ENCODE measurements at regions not wholly inside any gene's neighbourhood (a gene's known extent, or its start where the extent isn't known, plus 50 kb on each side); places are given as distances from the start of the nearest gene placed in this dataset.

- ChIA-PET POLR2A (no interaction called here), CTCF (interaction anchor here (1.6 kb wide), 1 partner anchor 59 kb away, joined by 3 read pairs; no protein-coding TSS in a partner anchor)
- ATAC-seq (no peak), DNase-seq (no peak)
- no peak overlapping the region for H3K27ac Mint-ChIP-seq
- H3K36me3 Mint-ChIP-seq (ENCODE audit: low read depth) = no peaks in the 10 kb centered on the region
- H3K9me3 Mint-ChIP-seq (ENCODE audit: insufficient read depth) = no peaks in the 10 kb centered on the region
- H3K27me3 Mint-ChIP-seq (ENCODE audit: low read depth) = no peaks in the 10 kb centered on the region
- H3K4me1 Mint-ChIP-seq (ENCODE audit: low read depth) = no peaks in the 10 kb centered on the region
- H3K4me3 Mint-ChIP-seq = no peak overlapping the region
These were observed 72.5 kb downstream of the MRPL46 start for GRCh38 chr15:88394553-88395145.

- ChIA-PET CTCF (interaction anchor here (1.6 kb wide), 1 partner anchor 60 kb away, joined by 3 read pairs; no protein-coding TSS in a partner anchor), POLR2A (no interaction called here)
- Mint-ChIP-seq H3K4me1 (ENCODE audit: low read depth) (no peaks in the 10 kb centered on the region), H3K36me3 (ENCODE audit: low read depth) (no peaks in the 10 kb centered on the region), H3K9me3 (ENCODE audit: insufficient read depth) (no peaks in the 10 kb centered on the region), H3K27ac (no peak overlapping the region), H3K27me3 (ENCODE audit: low read depth) (no peaks in the 10 kb centered on the region), H3K4me3 (no peak overlapping the region)
- DNase-seq (no peak), ATAC-seq (no peak)
These were observed 73.3 kb downstream of the MRPL46 start for GRCh38 chr15:88393719-88394519.

- Mint-ChIP-seq H3K27me3 (ENCODE audit: low read depth) (no peaks in the 10 kb centered on the region), H3K36me3 (ENCODE audit: low read depth) (no peaks in the 10 kb centered on the region), H3K27ac (no peak overlapping the region), H3K4me3 (no peak overlapping the region), H3K4me1 (ENCODE audit: low read depth) (no peaks in the 10 kb centered on the region), H3K9me3 (ENCODE audit: insufficient read depth) (no peaks in the 10 kb centered on the region)
- DNase-seq (no peak), ATAC-seq (no peak)
- ChIA-PET POLR2A (no interaction called here), CTCF (no interaction called here)
These were observed 75.5 kb downstream of the MRPL46 start for GRCh38 chr15:88391700-88392099.

- H3K4me3 Mint-ChIP-seq = no peak overlapping the region
- no peaks in the 10 kb centered on the region for H3K9me3 Mint-ChIP-seq (ENCODE audit: insufficient read depth)
- H3K36me3 Mint-ChIP-seq (ENCODE audit: low read depth) = no peaks in the 10 kb centered on the region
- H3K27ac Mint-ChIP-seq = no peak overlapping the region
- DNase-seq = no peak
- ChIA-PET CTCF (no interaction called here), POLR2A (no interaction called here)
- no peaks in the 10 kb centered on the region for H3K4me1 Mint-ChIP-seq (ENCODE audit: low read depth)
- ATAC-seq = no peak
- H3K27me3 Mint-ChIP-seq (ENCODE audit: low read depth) = no peaks in the 10 kb centered on the region
These were observed 76.2 kb downstream of the MRPL46 start for GRCh38 chr15:88391006-88391405.

GRCh38 chr15:88390164-88390901 is 76.9 kb downstream of the MRPL46 start:
- H3K27ac Mint-ChIP-seq = no peak overlapping the region

GRCh38 chr15:88389120-88389519 is 78.1 kb downstream of the MRPL46 start:
- DNase-seq (no peak), ATAC-seq (no peak)
- Mint-ChIP-seq H3K4me3 (no peak overlapping the region), H3K27me3 (ENCODE audit: low read depth) (no peaks in the 10 kb centered on the region), H3K4me1 (ENCODE audit: low read depth) (no peaks in the 10 kb centered on the region), H3K27ac (no peak overlapping the region), H3K9me3 (ENCODE audit: insufficient read depth) (no peaks in the 10 kb centered on the region), H3K36me3 (ENCODE audit: low read depth) (no peaks in the 10 kb centered on the region)
- ChIA-PET CTCF (no interaction called here), POLR2A (no interaction called here)

More at GRCh38 chr15:88390164-88390901, 76.9 kb downstream of the MRPL46 start:
- ChIA-PET CTCF (no interaction called here), POLR2A (no interaction called here)
- no peak for ATAC-seq
- Mint-ChIP-seq H3K4me1 (ENCODE audit: low read depth) (no peaks in the 10 kb centered on the region), H3K36me3 (ENCODE audit: low read depth) (no peaks in the 10 kb centered on the region), H3K27me3 (ENCODE audit: low read depth) (no peaks in the 10 kb centered on the region), H3K9me3 (ENCODE audit: insufficient read depth) (no peaks in the 10 kb centered on the region), H3K4me3 (no peak overlapping the region)
- no peak for DNase-seq

- ChIA-PET POLR2A (no interaction called here), CTCF (no interaction called here)
- H3K27ac Mint-ChIP-seq = no peak overlapping the region
- no peaks in the 10 kb centered on the region for H3K9me3 Mint-ChIP-seq (ENCODE audit: insufficient read depth)
- no peak overlapping the region for H3K4me3 Mint-ChIP-seq
- no peaks in the 10 kb centered on the region for H3K36me3 Mint-ChIP-seq (ENCODE audit: low read depth)
- ATAC-seq = no peak
- no peaks in the 10 kb centered on the region for H3K4me1 Mint-ChIP-seq (ENCODE audit: low read depth)
- peaks cover 2% of the 10 kb centered on the region for H3K27me3 Mint-ChIP-seq (ENCODE audit: low read depth)
- DNase-seq = no peak
These were observed 78.5 kb downstream of the MRPL46 start for GRCh38 chr15:88388686-88389085.

GRCh38 chr15:88385078-88385700 is 82.0 kb downstream of the MRPL46 start:
- H3K9me3 Mint-ChIP-seq (ENCODE audit: insufficient read depth) = no peaks in the 10 kb centered on the region
- no peak overlapping the region for H3K27ac Mint-ChIP-seq
- H3K27me3 Mint-ChIP-seq (ENCODE audit: low read depth) = peaks cover 3% of the 10 kb centered on the region
- H3K36me3 Mint-ChIP-seq (ENCODE audit: low read depth) = no peaks in the 10 kb centered on the region
- no peak for ATAC-seq
- H3K4me1 Mint-ChIP-seq (ENCODE audit: low read depth) = no peaks in the 10 kb centered on the region
- POLR2A ChIA-PET = no interaction called here
- H3K4me3 Mint-ChIP-seq = no peak overlapping the region
- CTCF ChIA-PET = no interaction called here
- no peak for DNase-seq

GRCh38 chr15:88383354-88383753 is 83.8 kb downstream of the MRPL46 start:
- Mint-ChIP-seq H3K27me3 (ENCODE audit: low read depth) (peaks cover 3% of the 10 kb centered on the region), H3K36me3 (ENCODE audit: low read depth) (no peaks in the 10 kb centered on the region), H3K27ac (no peak overlapping the region), H3K4me3 (no peak overlapping the region), H3K9me3 (ENCODE audit: insufficient read depth) (no peaks in the 10 kb centered on the region), H3K4me1 (ENCODE audit: low read depth) (no peaks in the 10 kb centered on the region)
- no peak for ATAC-seq
- CTCF ChIA-PET = no interaction called here
- no peak for DNase-seq
- POLR2A ChIA-PET = no interaction called here

GRCh38 chr15:88382482-88382983 is 84.7 kb downstream of the MRPL46 start:
- Mint-ChIP-seq H3K27ac (no peak overlapping the region), H3K4me1 (ENCODE audit: low read depth) (no peaks in the 10 kb centered on the region), H3K36me3 (ENCODE audit: low read depth) (no peaks in the 10 kb centered on the region), H3K4me3 (no peak overlapping the region), H3K27me3 (ENCODE audit: low read depth) (peaks cover 3% of the 10 kb centered on the region), H3K9me3 (ENCODE audit: insufficient read depth) (no peaks in the 10 kb centered on the region)
- ATAC-seq = no peak
- CTCF ChIA-PET = no interaction called here
- POLR2A ChIA-PET = no interaction called here
- DNase-seq = no peak

- Mint-ChIP-seq H3K27me3 (ENCODE audit: low read depth) (peaks cover 3% of the 10 kb centered on the region), H3K9me3 (ENCODE audit: insufficient read depth) (no peaks in the 10 kb centered on the region), H3K4me3 (no peak overlapping the region), H3K27ac (no peak overlapping the region), H3K36me3 (ENCODE audit: low read depth) (no peaks in the 10 kb centered on the region), H3K4me1 (ENCODE audit: low read depth) (no peaks in the 10 kb centered on the region)
- ChIA-PET POLR2A (no interaction called here), CTCF (no interaction called here)
- DNase-seq = no peak
- ATAC-seq = no peak
These were observed 89.0 kb downstream of the MRPL46 start for GRCh38 chr15:88378188-88378637.

- ATAC-seq (no peak), DNase-seq (no peak)
- ChIA-PET POLR2A (no interaction called here), CTCF (no interaction called here)
- no peak overlapping the region for H3K4me3 Mint-ChIP-seq
- no peaks in the 10 kb centered on the region for H3K4me1 Mint-ChIP-seq (ENCODE audit: low read depth)
- peaks cover 3% of the 10 kb centered on the region for H3K27me3 Mint-ChIP-seq (ENCODE audit: low read depth)
- no peaks in the 10 kb centered on the region for H3K36me3 Mint-ChIP-seq (ENCODE audit: low read depth)
- no peaks in the 10 kb centered on the region for H3K9me3 Mint-ChIP-seq (ENCODE audit: insufficient read depth)
- H3K27ac Mint-ChIP-seq = no peak overlapping the region
These were observed 89.7 kb downstream of the MRPL46 start for GRCh38 chr15:88377509-88377908.

Measured in activated CD8-positive, alpha-beta T cell treated with anti-CD3 and anti-CD28 coated beads, Interleukin-2, amount 10 ng/mL, durations not matched to agents 7 days and 5 days (primary cell).